ENCODE measurements at regions not wholly inside any gene's neighbourhood (a gene's known extent, or its start where the extent isn't known, plus 50 kb on each side); places are given as distances from the start of the nearest gene placed in this dataset.
"Not testable (repeated sequence)": the region's sequence is repeated elsewhere in the genome, so short reads cannot be mapped to it uniquely, and the experiment has no call there.

DNA sequence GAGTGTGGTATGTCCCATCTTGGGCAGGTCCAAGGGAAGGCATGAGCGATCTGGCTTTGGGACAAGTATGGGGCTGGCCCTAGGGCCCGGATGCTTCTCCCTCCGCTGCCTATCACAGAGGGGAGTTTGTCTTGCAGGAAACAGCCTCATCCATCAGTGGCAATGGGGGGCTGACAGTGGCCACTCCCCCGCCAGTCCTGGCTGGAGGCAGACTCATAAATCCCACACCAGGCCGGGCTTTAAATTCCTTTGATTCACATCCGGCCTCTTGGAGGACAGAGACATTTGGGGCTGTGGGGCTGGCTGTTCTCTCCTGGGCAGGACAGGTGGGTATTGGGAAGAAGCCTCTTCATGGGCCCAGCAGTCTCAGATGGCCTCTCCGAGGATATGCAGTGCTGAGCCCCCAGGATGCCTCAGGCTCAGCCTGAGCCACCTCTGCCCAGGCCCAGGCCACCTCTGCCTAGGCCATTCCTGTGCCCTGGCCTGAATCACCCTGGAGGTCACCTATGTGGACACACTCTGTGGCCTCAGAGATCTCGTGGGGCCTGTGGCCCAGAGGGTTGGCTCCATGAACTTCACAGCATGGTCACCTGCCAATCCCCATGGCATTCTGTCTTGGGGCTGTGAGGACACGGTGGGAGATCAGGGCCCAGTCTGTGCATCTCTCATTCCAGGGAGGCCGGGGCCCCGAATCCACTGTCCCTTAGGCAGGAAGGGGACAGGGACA lies 84.2 kb upstream of the GOLGA6L4 start:
- no peak overlapping the region for H3K4me3 ChIP-seq (ENCODE audit: low read length in 2 of 2)
- no peaks in the 10 kb centered on the region for H3K4me1 ChIP-seq (ENCODE audit: control insufficient read depth in 2 of 2, insufficient read depth in 2 of 2, low read length in 2 of 2)
- H3K9me3 ChIP-seq (ENCODE audit: control insufficient read depth in 2 of 2, low read length in 2 of 2) = no peaks in the 10 kb centered on the region
- H3K36me3 ChIP-seq (ENCODE audit: control insufficient read depth in 2 of 2, insufficient read depth in 2 of 2, low read length in 2 of 2) = no peaks in the 10 kb centered on the region
- H3K9ac ChIP-seq (ENCODE audit: low read depth in 1 of 2, low read length in 2 of 2) = no peak overlapping the region
- H3K27me3 ChIP-seq (ENCODE audit: control insufficient read depth in 2 of 2, insufficient read depth in 2 of 2, low read length in 2 of 2) = no peaks in the 10 kb centered on the region
- H3K27ac ChIP-seq (ENCODE audit: low read depth in 2 of 2, low read length in 2 of 2) = no peak overlapping the region

DNA sequence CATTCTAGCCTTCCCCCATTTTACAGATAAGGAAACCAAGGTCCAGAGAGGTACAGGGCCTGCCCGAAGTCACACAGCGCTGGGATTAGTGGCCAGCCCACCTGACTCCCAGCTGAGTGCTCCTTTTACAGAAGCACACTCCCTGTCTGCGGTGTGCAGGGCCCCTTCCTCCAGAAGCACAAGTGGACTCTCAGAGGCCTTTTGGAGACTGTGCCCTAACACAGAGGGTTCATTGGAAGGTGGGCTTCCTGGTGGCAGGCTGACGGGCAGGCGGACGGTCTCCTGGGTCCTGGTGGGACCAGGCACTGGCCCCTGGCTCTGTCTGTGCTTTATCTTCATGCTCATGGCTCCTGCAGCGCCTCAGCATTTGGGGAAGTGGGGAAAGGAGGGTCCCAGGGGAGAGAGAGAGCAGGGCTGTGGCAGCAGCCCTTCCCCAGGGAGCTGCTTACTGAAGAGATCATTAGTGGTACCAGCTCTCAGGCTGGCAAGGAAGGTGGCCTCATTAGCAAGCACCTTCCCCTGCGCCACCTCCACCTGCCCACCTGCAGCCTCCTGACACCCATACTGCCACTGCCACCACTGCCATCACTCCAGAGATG lies 83.1 kb upstream of the GOLGA6L4 start:
- not testable (repeated sequence) for H3K4me1 ChIP-seq (ENCODE audit: control insufficient read depth in 2 of 2, insufficient read depth in 2 of 2, low read length in 2 of 2); H3K27ac ChIP-seq (ENCODE audit: low read depth in 2 of 2, low read length in 2 of 2); H3K4me3 ChIP-seq (ENCODE audit: low read length in 2 of 2); H3K36me3 ChIP-seq (ENCODE audit: control insufficient read depth in 2 of 2, insufficient read depth in 2 of 2, low read length in 2 of 2); H3K9ac ChIP-seq (ENCODE audit: low read depth in 1 of 2, low read length in 2 of 2); H3K27me3 ChIP-seq (ENCODE audit: control insufficient read depth in 2 of 2, insufficient read depth in 2 of 2, low read length in 2 of 2); H3K9me3 ChIP-seq (ENCODE audit: control insufficient read depth in 2 of 2, low read length in 2 of 2)

DNA sequence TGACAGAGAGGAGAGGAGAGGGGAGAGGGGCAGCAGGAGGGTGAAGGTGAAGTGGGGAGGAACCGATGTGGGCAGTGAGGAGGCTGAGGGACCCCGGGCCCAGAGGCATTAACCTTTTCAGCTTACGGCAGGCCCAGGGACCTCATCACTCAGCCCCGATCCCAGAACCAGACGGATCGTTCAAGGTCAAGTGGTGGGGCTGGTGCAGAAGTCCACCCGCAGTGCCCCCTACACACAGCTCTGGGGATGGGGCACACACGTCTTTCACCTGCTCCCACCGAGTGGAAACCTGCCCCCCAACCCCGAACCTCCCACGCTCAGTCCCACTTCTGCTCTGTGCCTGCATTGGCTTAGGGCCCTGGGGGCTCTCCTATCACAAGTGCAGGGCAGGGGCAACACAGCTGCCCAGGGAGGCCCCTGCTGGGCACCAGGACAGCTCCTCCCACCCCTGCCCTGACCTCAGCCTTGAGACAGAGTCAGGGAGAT lies 81.9 kb upstream of the GOLGA6L4 start:
- H3K4me3 ChIP-seq (ENCODE audit: low read length in 2 of 2); H3K9ac ChIP-seq (ENCODE audit: low read depth in 1 of 2, low read length in 2 of 2); H3K9me3 ChIP-seq (ENCODE audit: control insufficient read depth in 2 of 2, low read length in 2 of 2); H3K27ac ChIP-seq (ENCODE audit: low read depth in 2 of 2, low read length in 2 of 2); H3K36me3 ChIP-seq (ENCODE audit: control insufficient read depth in 2 of 2, insufficient read depth in 2 of 2, low read length in 2 of 2); H3K4me1 ChIP-seq (ENCODE audit: control insufficient read depth in 2 of 2, insufficient read depth in 2 of 2, low read length in 2 of 2); H3K27me3 ChIP-seq (ENCODE audit: control insufficient read depth in 2 of 2, insufficient read depth in 2 of 2, low read length in 2 of 2): not testable (repeated sequence)

DNA sequence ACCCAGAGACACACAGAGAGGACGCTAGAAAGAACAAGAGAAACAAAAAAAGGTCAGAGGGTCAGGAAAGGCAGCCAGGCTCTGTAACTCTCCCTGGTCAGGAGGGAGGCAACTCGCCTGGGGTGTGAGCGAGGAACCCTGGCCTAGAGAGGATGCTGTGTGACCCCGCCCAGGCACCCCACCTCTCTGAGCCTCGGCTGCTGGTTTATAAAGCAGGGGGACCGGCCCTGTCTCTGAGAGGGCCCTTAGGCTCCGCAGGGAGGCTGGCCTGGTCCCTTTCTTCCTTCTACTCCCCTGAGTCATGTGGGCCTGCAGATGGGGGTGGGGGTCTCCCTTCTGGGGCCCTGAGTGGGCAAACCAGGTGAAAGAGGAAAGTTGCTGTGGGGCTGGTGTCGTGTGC lies 81.3 kb upstream of the GOLGA6L4 start:
- not testable (repeated sequence) for H3K4me3 ChIP-seq (ENCODE audit: low read length in 2 of 2); H3K36me3 ChIP-seq (ENCODE audit: control insufficient read depth in 2 of 2, insufficient read depth in 2 of 2, low read length in 2 of 2); H3K9me3 ChIP-seq (ENCODE audit: control insufficient read depth in 2 of 2, low read length in 2 of 2); H3K27ac ChIP-seq (ENCODE audit: low read depth in 2 of 2, low read length in 2 of 2); H3K4me1 ChIP-seq (ENCODE audit: control insufficient read depth in 2 of 2, insufficient read depth in 2 of 2, low read length in 2 of 2); H3K9ac ChIP-seq (ENCODE audit: low read depth in 1 of 2, low read length in 2 of 2); H3K27me3 ChIP-seq (ENCODE audit: control insufficient read depth in 2 of 2, insufficient read depth in 2 of 2, low read length in 2 of 2)

DNA sequence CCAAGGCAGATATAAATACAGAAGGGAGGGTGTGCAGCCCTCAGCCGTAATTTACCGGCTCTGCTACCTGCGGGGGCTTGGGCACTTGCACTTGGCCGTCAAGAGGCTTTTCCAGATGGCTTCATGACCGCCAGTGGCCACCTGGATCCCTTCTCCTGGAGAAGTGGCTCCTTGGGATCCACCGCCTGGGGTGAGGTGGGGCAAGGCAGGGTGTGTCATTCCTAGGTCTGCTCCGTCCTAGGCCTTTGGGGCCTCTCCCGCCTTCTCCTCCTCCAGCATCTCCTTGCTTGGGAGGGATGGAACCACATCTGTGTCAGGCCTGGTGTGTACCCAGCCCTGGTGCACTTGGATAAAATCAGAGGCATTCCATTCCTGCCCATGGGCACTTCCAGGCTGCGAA lies 80.8 kb upstream of the GOLGA6L4 start:
- H3K36me3 ChIP-seq (ENCODE audit: control insufficient read depth in 2 of 2, insufficient read depth in 2 of 2, low read length in 2 of 2); H3K4me3 ChIP-seq (ENCODE audit: low read length in 2 of 2); H3K9me3 ChIP-seq (ENCODE audit: control insufficient read depth in 2 of 2, low read length in 2 of 2); H3K9ac ChIP-seq (ENCODE audit: low read depth in 1 of 2, low read length in 2 of 2); H3K27ac ChIP-seq (ENCODE audit: low read depth in 2 of 2, low read length in 2 of 2); H3K27me3 ChIP-seq (ENCODE audit: control insufficient read depth in 2 of 2, insufficient read depth in 2 of 2, low read length in 2 of 2); H3K4me1 ChIP-seq (ENCODE audit: control insufficient read depth in 2 of 2, insufficient read depth in 2 of 2, low read length in 2 of 2): not testable (repeated sequence)

DNA sequence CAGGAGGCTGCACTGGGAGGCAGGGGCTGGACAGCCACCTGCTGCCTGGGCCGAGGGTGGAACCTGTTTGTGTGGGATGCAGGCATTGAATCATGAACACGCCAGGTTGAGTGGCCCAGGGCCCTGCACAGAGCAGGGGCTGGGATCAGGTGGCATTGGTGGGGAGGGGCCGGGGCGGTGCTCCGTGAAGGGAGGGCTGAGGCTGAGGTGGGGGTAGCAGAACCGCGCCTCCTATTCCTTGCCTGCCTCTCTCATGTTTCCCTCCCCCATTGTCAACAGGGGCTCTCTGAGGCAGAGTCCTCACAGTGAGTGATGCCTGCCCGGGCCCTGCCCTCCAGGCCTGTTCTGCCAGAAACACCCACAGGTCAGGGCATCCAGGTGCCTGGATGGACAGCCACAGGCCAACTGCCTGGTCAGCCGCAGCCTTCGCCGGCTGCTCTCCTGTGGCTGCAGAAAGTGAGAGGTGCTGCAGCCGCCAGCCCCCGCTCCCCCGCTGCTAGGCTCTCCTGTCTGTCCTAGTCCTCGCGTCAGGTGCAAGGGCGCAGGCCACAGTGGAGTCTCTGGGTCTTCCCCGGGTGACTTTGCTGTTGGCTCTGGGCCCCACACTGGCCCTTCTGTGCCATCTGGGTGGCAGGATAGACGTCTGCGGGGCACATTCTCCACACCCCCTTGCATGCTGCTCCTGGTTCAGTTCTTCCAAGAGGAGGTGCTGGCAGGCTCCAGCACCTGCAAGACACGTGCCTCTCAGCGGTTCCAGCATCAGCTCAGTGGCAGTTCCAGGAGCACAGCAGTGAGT lies 79.6 kb upstream of the GOLGA6L4 start:
- not testable (repeated sequence) for H3K27me3 ChIP-seq (ENCODE audit: control insufficient read depth in 2 of 2, insufficient read depth in 2 of 2, low read length in 2 of 2); H3K4me1 ChIP-seq (ENCODE audit: control insufficient read depth in 2 of 2, insufficient read depth in 2 of 2, low read length in 2 of 2); H3K4me3 ChIP-seq (ENCODE audit: low read length in 2 of 2); H3K36me3 ChIP-seq (ENCODE audit: control insufficient read depth in 2 of 2, insufficient read depth in 2 of 2, low read length in 2 of 2); H3K27ac ChIP-seq (ENCODE audit: low read depth in 2 of 2, low read length in 2 of 2); H3K9ac ChIP-seq (ENCODE audit: low read depth in 1 of 2, low read length in 2 of 2); H3K9me3 ChIP-seq (ENCODE audit: control insufficient read depth in 2 of 2, low read length in 2 of 2)

DNA sequence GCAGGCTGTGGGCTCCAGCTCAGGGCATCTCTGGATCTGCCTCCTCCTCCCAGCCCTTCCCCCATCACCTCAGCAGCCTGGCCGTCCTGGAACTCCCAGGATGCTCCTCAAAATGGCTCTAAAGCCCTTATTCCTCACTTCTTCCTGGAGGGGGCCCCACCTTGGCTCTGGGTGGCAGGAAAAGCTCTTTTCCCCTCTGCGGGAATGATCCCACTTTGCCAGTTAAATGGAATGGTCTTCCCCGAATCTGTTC lies 79.1 kb upstream of the GOLGA6L4 start:
- not testable (repeated sequence) for H3K4me3 ChIP-seq (ENCODE audit: low read length in 2 of 2); H3K9ac ChIP-seq (ENCODE audit: low read depth in 1 of 2, low read length in 2 of 2); H3K27me3 ChIP-seq (ENCODE audit: control insufficient read depth in 2 of 2, insufficient read depth in 2 of 2, low read length in 2 of 2); H3K36me3 ChIP-seq (ENCODE audit: control insufficient read depth in 2 of 2, insufficient read depth in 2 of 2, low read length in 2 of 2); H3K9me3 ChIP-seq (ENCODE audit: control insufficient read depth in 2 of 2, low read length in 2 of 2); H3K27ac ChIP-seq (ENCODE audit: low read depth in 2 of 2, low read length in 2 of 2); H3K4me1 ChIP-seq (ENCODE audit: control insufficient read depth in 2 of 2, insufficient read depth in 2 of 2, low read length in 2 of 2)

DNA sequence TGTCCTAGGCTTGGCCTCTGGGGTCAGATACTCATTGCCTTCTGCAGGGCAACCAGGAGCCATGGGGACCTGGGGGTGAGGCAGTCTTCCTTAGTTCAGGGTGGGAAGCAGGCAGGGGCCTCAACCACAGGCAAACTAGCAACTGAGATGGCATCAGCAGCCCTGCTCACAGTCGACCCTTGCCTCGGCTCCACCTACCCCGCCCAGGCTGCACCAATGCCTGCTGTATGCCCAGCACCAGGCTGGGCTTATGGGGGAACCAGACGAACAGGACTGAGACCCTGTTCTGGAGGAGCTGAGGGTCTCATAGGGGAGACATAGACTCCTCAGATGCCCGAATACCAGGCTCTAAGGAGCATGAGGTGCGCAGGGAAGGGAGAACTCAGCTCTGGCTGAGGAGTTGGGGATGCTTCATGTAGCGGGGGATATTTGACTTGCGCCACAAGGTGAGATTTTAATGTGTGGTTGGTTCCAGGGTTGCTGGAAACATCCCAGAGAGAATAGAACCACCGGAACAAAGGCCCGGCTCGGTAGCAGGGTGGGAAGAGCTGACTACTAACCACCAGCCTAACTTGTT lies 78.4 kb upstream of the GOLGA6L4 start:
- not testable (repeated sequence) for H3K27me3 ChIP-seq (ENCODE audit: control insufficient read depth in 2 of 2, insufficient read depth in 2 of 2, low read length in 2 of 2); H3K9ac ChIP-seq (ENCODE audit: low read depth in 1 of 2, low read length in 2 of 2); H3K27ac ChIP-seq (ENCODE audit: low read depth in 2 of 2, low read length in 2 of 2); H3K4me3 ChIP-seq (ENCODE audit: low read length in 2 of 2); H3K9me3 ChIP-seq (ENCODE audit: control insufficient read depth in 2 of 2, low read length in 2 of 2); H3K36me3 ChIP-seq (ENCODE audit: control insufficient read depth in 2 of 2, insufficient read depth in 2 of 2, low read length in 2 of 2); H3K4me1 ChIP-seq (ENCODE audit: control insufficient read depth in 2 of 2, insufficient read depth in 2 of 2, low read length in 2 of 2)

DNA sequence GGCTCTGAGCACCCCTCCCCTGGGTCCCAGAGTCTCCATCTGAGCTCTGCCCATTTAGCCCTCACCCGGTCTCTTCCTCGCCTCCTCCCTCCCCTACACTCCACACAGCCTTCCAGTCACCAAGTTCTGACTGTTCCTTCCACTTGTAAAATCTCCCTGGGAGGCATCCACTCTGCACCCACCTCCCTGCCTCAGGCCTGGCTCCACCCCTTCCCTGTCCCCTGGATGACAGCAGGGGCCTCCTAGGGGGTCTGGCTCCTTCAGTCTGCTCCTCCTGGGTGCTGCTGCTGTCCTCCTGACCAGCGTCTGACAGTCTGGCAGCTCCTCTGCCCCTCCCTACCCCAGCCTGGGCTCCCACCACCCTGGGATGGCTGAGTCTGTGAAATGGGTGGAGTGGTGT lies 77.7 kb upstream of the GOLGA6L4 start:
- H3K27ac ChIP-seq (ENCODE audit: low read depth in 2 of 2, low read length in 2 of 2); H3K4me3 ChIP-seq (ENCODE audit: low read length in 2 of 2); H3K9ac ChIP-seq (ENCODE audit: low read depth in 1 of 2, low read length in 2 of 2); H3K36me3 ChIP-seq (ENCODE audit: control insufficient read depth in 2 of 2, insufficient read depth in 2 of 2, low read length in 2 of 2); H3K9me3 ChIP-seq (ENCODE audit: control insufficient read depth in 2 of 2, low read length in 2 of 2); H3K27me3 ChIP-seq (ENCODE audit: control insufficient read depth in 2 of 2, insufficient read depth in 2 of 2, low read length in 2 of 2); H3K4me1 ChIP-seq (ENCODE audit: control insufficient read depth in 2 of 2, insufficient read depth in 2 of 2, low read length in 2 of 2): not testable (repeated sequence)

DNA sequence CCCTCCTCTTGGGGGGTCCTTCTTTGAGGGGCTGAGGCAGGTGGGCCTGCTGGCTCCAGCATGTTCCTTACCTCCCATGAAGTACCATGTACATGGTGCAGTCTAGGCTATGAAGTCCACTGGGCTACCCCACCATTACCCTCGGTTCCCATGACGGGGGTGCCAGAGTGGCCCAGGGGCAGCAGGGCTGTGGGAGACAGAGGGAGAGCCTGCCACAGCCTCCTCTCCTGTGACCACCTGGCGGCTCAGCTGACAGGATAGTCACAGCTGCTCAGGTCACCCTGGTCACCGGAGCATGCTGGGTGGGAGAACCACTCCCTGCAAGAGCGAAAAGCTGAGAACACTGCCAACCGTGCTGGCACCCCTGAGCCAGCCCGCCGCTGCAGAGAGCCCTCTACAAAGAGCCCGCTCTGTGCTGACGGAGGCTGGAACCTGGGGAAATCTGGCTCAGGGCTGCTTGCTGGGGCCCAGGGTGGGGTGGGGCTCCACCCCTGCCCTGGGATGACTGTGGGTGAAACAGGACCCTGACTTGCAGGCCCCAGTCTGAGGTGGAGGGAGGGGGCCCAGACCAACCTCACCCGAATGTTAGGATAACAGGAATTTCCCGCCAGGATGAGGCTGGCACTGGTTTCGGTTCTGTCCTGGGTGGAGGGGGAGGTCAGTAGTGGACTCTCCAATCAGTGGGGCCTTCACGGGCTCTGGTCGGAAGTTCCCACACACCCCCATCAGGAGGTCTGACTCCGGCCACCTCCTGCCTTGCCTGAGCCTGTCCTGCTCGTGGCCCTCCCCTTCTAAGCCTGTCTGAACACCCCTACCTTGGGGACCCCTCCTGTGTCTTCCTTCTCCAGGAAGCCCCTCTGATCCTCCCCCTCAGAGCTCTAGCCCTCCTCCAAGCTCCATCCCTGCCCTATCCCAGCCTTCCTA lies 76.0 kb upstream of the GOLGA6L4 start:
- not testable (repeated sequence) for H3K9me3 ChIP-seq (ENCODE audit: control insufficient read depth in 2 of 2, low read length in 2 of 2); H3K9ac ChIP-seq (ENCODE audit: low read depth in 1 of 2, low read length in 2 of 2); H3K27ac ChIP-seq (ENCODE audit: low read depth in 2 of 2, low read length in 2 of 2); H3K4me3 ChIP-seq (ENCODE audit: low read length in 2 of 2); H3K27me3 ChIP-seq (ENCODE audit: control insufficient read depth in 2 of 2, insufficient read depth in 2 of 2, low read length in 2 of 2); H3K4me1 ChIP-seq (ENCODE audit: control insufficient read depth in 2 of 2, insufficient read depth in 2 of 2, low read length in 2 of 2); H3K36me3 ChIP-seq (ENCODE audit: control insufficient read depth in 2 of 2, insufficient read depth in 2 of 2, low read length in 2 of 2)

Measured in mucosa of rectum (tissue), 2 donors.